Stimulated activated CD4-positive, alpha-beta T cell treated with anti-CD3 and anti-CD28 coated beads, Interleukin-4, amount 100 ng/mL, for 1 hour (primary cell): ENCODE measurements at regions not wholly inside any gene's neighbourhood (a gene's known extent, or its start where the extent isn't known, plus 50 kb on each side); places are given as distances from the start of the nearest gene placed in this dataset.

ENCODE experiments used
- DNase-seq: peaks from one replicate; pipeline ENCODE4 v3.0.0-alpha.2; 2020

GRCh38 chr20:57090590-57091560, 175.6 kb downstream of the BMP7 start:
- DNase-seq: no peak

- no peak for DNase-seq
Measured at GRCh38 chr20:57091748-57092111, 174.7 kb downstream of the BMP7 start.

- peak; percentile 56 for DNase-seq
Measured at GRCh38 chr20:57092112-57092899, 174.1 kb downstream of the BMP7 start.

GRCh38 chr20:57092900-57093530, 173.4 kb downstream of the BMP7 start:
- no peak for DNase-seq

- DNase-seq: no peak
Measured at GRCh38 chr20:57093766-57094165, 172.7 kb downstream of the BMP7 start.

- no peak for DNase-seq
Measured at GRCh38 chr20:57094252-57094891, 172.1 kb downstream of the BMP7 start.

- no peak for DNase-seq
Measured at GRCh38 chr20:57094991-57095390, 171.4 kb downstream of the BMP7 start.

GRCh38 chr20:57095426-57095825, 171.0 kb downstream of the BMP7 start:
- no peak for DNase-seq

GRCh38 chr20:57097245-57097915, 169.1 kb downstream of the BMP7 start:
- no peak for DNase-seq

GRCh38 chr20:57102160-57102559, 164.3 kb downstream of the BMP7 start:
- no peak for DNase-seq

- no peak for DNase-seq
Measured at GRCh38 chr20:57102566-57102965, 163.9 kb downstream of the BMP7 start.

- DNase-seq: no peak
Measured at GRCh38 chr20:57103146-57103800, 163.2 kb downstream of the BMP7 start.

GRCh38 chr20:57104113-57104512, 162.3 kb downstream of the BMP7 start:
- DNase-seq: no peak

- no peak for DNase-seq
Measured at GRCh38 chr20:57104651-57105204, 161.7 kb downstream of the BMP7 start.

- DNase-seq: no peak
Measured at GRCh38 chr20:57106030-57106682, 160.3 kb downstream of the BMP7 start.

GRCh38 chr20:57106692-57107091, 159.7 kb downstream of the BMP7 start:
- DNase-seq: no peak

GRCh38 chr20:57107208-57107607, 159.2 kb downstream of the BMP7 start:
- no peak for DNase-seq

GRCh38 chr20:57108218-57108617, 158.2 kb downstream of the BMP7 start:
- no peak for DNase-seq

GRCh38 chr20:57108742-57109570, 157.5 kb downstream of the BMP7 start:
- no peak for DNase-seq

- no peak for DNase-seq
Measured at GRCh38 chr20:57109571-57109953, 156.9 kb downstream of the BMP7 start.
